Caco-2 (cell line): ENCODE measurements at regions not wholly inside any gene's neighbourhood (a gene's known extent, or its start where the extent isn't known, plus 50 kb on each side); places are given as distances from the start of the nearest gene placed in this dataset.

ENCODE experiments used
- BruUV-seq: library from RNA; stranded (reverse); fragments of 400-500 nt; replicated peaks from 2 replicates; lab custom pipeline; 2021; lab: Mats Ljungman, UMichigan
- CTCF ChIA-PET: fragments of 300-600 bp; sonication (Branson Sonifier 250); formaldehyde crosslinking; loops from one replicate; lab custom pipeline; 2022; ENCODE audit warnings: antibody characterized with exemption; lab: Charles Lee
- POLR2A ChIA-PET: fragments of 300-600 bp; sonication (Branson Sonifier 250); formaldehyde crosslinking; loops from one replicate; lab custom pipeline; 2022; ENCODE audit warnings: antibody characterized with exemption; lab: Charles Lee
- DNase-seq, 2 experiments: peaks; one replicate each; pipeline versions ENCODE4 v3.0.0 to v3.0.0-alpha.2; 2020 to 2022
- H3K27me3 ChIP-seq: replicated peaks from 2 replicates; pipeline ENCODE4 v1.6.0; 2011; ENCODE audit warnings: low read length; ENCODE audit not compliant: control insufficient read depth, insufficient read depth
- H3K36me3 ChIP-seq: 2 replicates; pipeline ENCODE4 v1.5.1; 2011; ENCODE audit warnings: low read length; ENCODE audit not compliant: control insufficient read depth, insufficient read depth
- H3K4me1 ChIP-seq: fragments of 250-450 bp; sonication (Bioruptor Pico); 2 replicates; pipeline ENCODE4 v1.5.1; 2020; ENCODE audit warnings: mild to moderate bottlenecking
- H3K4me3 ChIP-seq: 2 replicates; pipeline ENCODE4 v1.5.1; 2011; ENCODE audit warnings: low read depth, mild to moderate bottlenecking, control low read depth, low read length
- H3K9me3 ChIP-seq: fragments of 250-450 bp; sonication (Bioruptor Pico); 2 replicates; pipeline ENCODE4 v1.5.1; 2020; ENCODE audit warnings: mild to moderate bottlenecking, moderate library complexity
- H3K27ac Mint-ChIP-seq: one replicate; pipeline ENCODE4 v1.8.0; 2022; ENCODE audit warnings: mixed read lengths; ENCODE audit not compliant: unreplicated experiment
- H3K27me3 Mint-ChIP-seq: one replicate; pipeline ENCODE4 v1.8.0; 2022; ENCODE audit warnings: mixed read lengths; ENCODE audit not compliant: insufficient read depth, unreplicated experiment
- H3K36me3 Mint-ChIP-seq: one replicate; pipeline ENCODE4 v1.8.0; 2022; ENCODE audit warnings: mild to moderate bottlenecking, mixed read lengths; ENCODE audit not compliant: insufficient read depth, unreplicated experiment
- H3K4me1 Mint-ChIP-seq: one replicate; pipeline ENCODE4 v1.8.0; 2022; ENCODE audit warnings: low read depth, mixed read lengths; ENCODE audit not compliant: unreplicated experiment
- H3K4me3 Mint-ChIP-seq: one replicate; pipeline ENCODE4 v1.8.0; 2022; ENCODE audit warnings: mild to moderate bottlenecking, moderate library complexity, mixed read lengths; ENCODE audit not compliant: unreplicated experiment
- H3K9me3 Mint-ChIP-seq: one replicate; pipeline ENCODE4 v1.8.0; 2022; ENCODE audit warnings: mixed read lengths; ENCODE audit not compliant: unreplicated experiment
- CTCF ChIP-seq, 2 experiments: fragments of 200-600 bp in 1 of 2; IDR thresholded peaks; 1 replicate in 1 of 2; 2 replicates in 1 of 2; pipeline versions ENCODE4 v1.5.1 to v1.8.0; 2011 to 2022; ENCODE audit warnings: antibody characterized with exemption in 1 of 2, control low read depth in 1 of 2, inconsistent platforms in 1 of 2, low read depth in 1 of 2, low read length in 1 of 2, mild to moderate bottlenecking in 1 of 2, moderate library complexity in 1 of 2; ENCODE audit not compliant: insufficient read depth in 1 of 2, severe bottlenecking in 1 of 2, unreplicated experiment in 1 of 2
- intact Hi-C: fragments of 100-400 bp; cut with micrococcal nuclease; formaldehyde crosslinking; loops from one replicate; pipeline ENCODE4 v1.10.0; 2022; ENCODE audit not compliant: unreplicated experiment

GRCh38 chr1:190588424-190588823, 110.8 kb upstream of the BRINP3 start:
- CTCF ChIA-PET: no interaction called here
- no peaks in the 10 kb centered on the region for H3K27me3 Mint-ChIP-seq
- no TSS peak for BruUV-seq
- Histone ChIP-seq H3K27me3 (no peaks in the 10 kb centered on the region), H3K4me1 (no peaks in the 10 kb centered on the region), H3K9me3 (no peaks in the 10 kb centered on the region), H3K4me3 (no peak overlapping the region), H3K36me3 (no peaks in the 10 kb centered on the region)
- H3K27ac Mint-ChIP-seq: no peak overlapping the region
- no peaks in the 10 kb centered on the region for H3K36me3 Mint-ChIP-seq
- POLR2A ChIA-PET: no interaction called here
- no peaks in the 10 kb centered on the region for H3K4me1 Mint-ChIP-seq
- DNase-seq: no peak
- no peaks in the 10 kb centered on the region for H3K9me3 Mint-ChIP-seq
- no peak for TF ChIP-seq CTCF (IDR thresholded peaks at IDR 0.05; ENCODE audit: insufficient read depth in 1 of 2, low read depth in 1 of 2, low read length in 1 of 2, severe bottlenecking in 1 of 2, unreplicated experiment in 1 of 2)
- intact Hi-C loops: no loop called here
- H3K4me3 Mint-ChIP-seq: no peak overlapping the region

GRCh38 chr1:190595438-190595837, 117.8 kb upstream of the BRINP3 start:
- H3K4me1 Mint-ChIP-seq: peaks cover 15% of the 10 kb centered on the region

GRCh38 chr1:190597294-190597693, 119.6 kb upstream of the BRINP3 start:
- ChIA-PET CTCF (no interaction called here), POLR2A (no interaction called here)
- Histone ChIP-seq H3K9me3 (no peaks in the 10 kb centered on the region; the same call in 1 of the 2 replicates), H3K27me3 (no peaks in the 10 kb centered on the region), H3K4me1 (peaks cover 37% of the 10 kb centered on the region), H3K36me3 (no peaks in the 10 kb centered on the region), H3K4me3 (no peak overlapping the region)
- H3K4me3 Mint-ChIP-seq: peak overlapping the region; percentile 23
- H3K4me1 Mint-ChIP-seq: peaks cover 15% of the 10 kb centered on the region
- peak overlapping the region; percentile 69 for H3K27ac Mint-ChIP-seq
- no TSS peak for BruUV-seq
- no peaks in the 10 kb centered on the region for H3K9me3 Mint-ChIP-seq
- peak in 1 of 2 experiments; percentile 20 for DNase-seq
- peaks cover 6% of the 10 kb centered on the region for H3K36me3 Mint-ChIP-seq
- H3K27me3 Mint-ChIP-seq: no peaks in the 10 kb centered on the region
- TF ChIP-seq CTCF (IDR thresholded peaks at IDR 0.05; ENCODE audit: insufficient read depth in 1 of 2, low read depth in 1 of 2, low read length in 1 of 2, severe bottlenecking in 1 of 2, unreplicated experiment in 1 of 2): no peak
- intact Hi-C loops: no loop called here

More at GRCh38 chr1:190595438-190595837, 117.8 kb upstream of the BRINP3 start:
- Histone ChIP-seq H3K4me3 (no peak overlapping the region), H3K9me3 (no peaks in the 10 kb centered on the region; the same call in 1 of the 2 replicates), H3K36me3 (no peaks in the 10 kb centered on the region), H3K27me3 (no peaks in the 10 kb centered on the region), H3K4me1 (peaks cover 37% of the 10 kb centered on the region)
- Mint-ChIP-seq H3K9me3 (no peaks in the 10 kb centered on the region), H3K27me3 (no peaks in the 10 kb centered on the region), H3K4me3 (no peak overlapping the region), H3K36me3 (peaks cover 6% of the 10 kb centered on the region), H3K27ac (peak overlapping the region; percentile 69)
- POLR2A ChIA-PET: no interaction called here
- no peak for DNase-seq
- CTCF ChIA-PET: no interaction called here
- no peak for TF ChIP-seq CTCF (IDR thresholded peaks at IDR 0.05; ENCODE audit: insufficient read depth in 1 of 2, low read depth in 1 of 2, low read length in 1 of 2, severe bottlenecking in 1 of 2, unreplicated experiment in 1 of 2)
- BruUV-seq: no TSS peak
- intact Hi-C loops: no loop called here
